ENCODE measurements at regions not wholly inside any gene's neighbourhood (a gene's known extent, or its start where the extent isn't known, plus 50 kb on each side); places are given as distances from the start of the nearest gene placed in this dataset.
"Not testable (repeated sequence)": the region's sequence is repeated elsewhere in the genome, so short reads cannot be mapped to it uniquely, and the experiment has no call there.

- ChIA-PET POLR2A (ENCODE audit: low non-redundant PET) (no interaction called here), CTCF (interaction anchor here (0.6 kb wide), 3 partner anchors 7 to 371 kb away, joined by 3 to 8 read pairs (median 4); no protein-coding TSS in a partner anchor)
- DNase-seq (ENCODE audit: low spot score), result no peak
- H3K27ac ChIP-seq, result no peak overlapping the region
- TF ChIP-seq CTCF (conservative IDR thresholded peaks at IDR 0.05; ENCODE audit: low read depth), result no peak
Measured at GRCh38 chr6:27601668-27602254, 128.9 kb upstream of the ZNF184 start.

- H3K27ac ChIP-seq, result no peak overlapping the region
- ChIA-PET CTCF (interaction anchor here (1.0 kb wide), 1 partner anchor 8 kb away, joined by 4 read pairs; no protein-coding TSS in a partner anchor), POLR2A (ENCODE audit: low non-redundant PET) (no interaction called here)
- DNase-seq (ENCODE audit: low spot score), result no peak
- no peak for TF ChIP-seq CTCF (conservative IDR thresholded peaks at IDR 0.05; ENCODE audit: low read depth)
Measured at GRCh38 chr6:27599859-27600532, 127.1 kb upstream of the ZNF184 start.

- CTCF ChIA-PET; POLR2A ChIA-PET (ENCODE audit: low non-redundant PET); H3K27ac ChIP-seq; DNase-seq (ENCODE audit: low spot score): not testable (repeated sequence)
Measured at GRCh38 chr6:27597031-27597567, 124.2 kb upstream of the ZNF184 start.

GRCh38 chr6:27593861-27594260, 121.0 kb upstream of the ZNF184 start:
- CTCF ChIA-PET, result interaction anchor here (0.6 to 1.0 kb wide), 3 partner anchors 10 to 467 kb away, joined by 3 to 4 read pairs (median 4); no protein-coding TSS in a partner anchor
- POLR2A ChIA-PET (ENCODE audit: low non-redundant PET), result no interaction called here
- TF ChIP-seq CTCF (conservative IDR thresholded peaks at IDR 0.05; ENCODE audit: low read depth), result no peak
- DNase-seq (ENCODE audit: low spot score), result no peak
- H3K27ac ChIP-seq, result no peak overlapping the region

- no peak for DNase-seq (ENCODE audit: low spot score)
- no peak for TF ChIP-seq CTCF (conservative IDR thresholded peaks at IDR 0.05; ENCODE audit: low read depth)
- ChIA-PET CTCF (interaction anchor here (0.6 to 1.0 kb wide), 2 partner anchors 10 to 16 kb away, joined by 4 read pairs; no protein-coding TSS in a partner anchor), POLR2A (ENCODE audit: low non-redundant PET) (no interaction called here)
- no peak overlapping the region for H3K27ac ChIP-seq
Measured at GRCh38 chr6:27593200-27593818, 120.4 kb upstream of the ZNF184 start.

GRCh38 chr6:27592481-27593199, 119.7 kb upstream of the ZNF184 start:
- CTCF ChIA-PET, result interaction anchor here (1.0 kb wide), 2 partner anchors 17 kb away, joined by 4 to 5 read pairs; no protein-coding TSS in a partner anchor
- H3K27ac ChIP-seq, result no peak overlapping the region
- no peak for DNase-seq (ENCODE audit: low spot score)
- TF ChIP-seq CTCF (conservative IDR thresholded peaks at IDR 0.05; ENCODE audit: low read depth), result no peak
- POLR2A ChIA-PET (ENCODE audit: low non-redundant PET), result no interaction called here

Data from RWPE1 (cell line).